Astrocyte of the cerebellum (primary cell): ENCODE measurements at regions not wholly inside any gene's neighbourhood (a gene's known extent, or its start where the extent isn't known, plus 50 kb on each side); places are given as distances from the start of the nearest gene placed in this dataset.
"Not testable (repeated sequence)": the region's sequence is repeated elsewhere in the genome, so short reads cannot be mapped to it uniquely, and the experiment has no call there.

Experiments used
- DNase-seq: peaks from one replicate; pipeline ENCODE4 v3.0.0-alpha.2; 2011; ENCODE audit warnings: low read depth
- H3K4me3 ChIP-seq: 2 replicates; pipeline ENCODE4 v1.5.1; 2011; ENCODE audit warnings: mild to moderate bottlenecking, low read depth, low read length, moderate library complexity
- in situ Hi-C: cut with HindIII; loops from 2 replicates; pipeline ENCODE4 v1.10.0; 2017; ENCODE audit warnings: low sequenced_read_pairs
- TF ChIP-seq, protein P1 (sequence below): IDR thresholded peaks from 2 replicates; pipeline ENCODE4 v1.5.1; 2012; ENCODE audit warnings: low read length, low read depth, moderate library complexity, mild to moderate bottlenecking; ENCODE audit errors: missing control alignments

DNA sequence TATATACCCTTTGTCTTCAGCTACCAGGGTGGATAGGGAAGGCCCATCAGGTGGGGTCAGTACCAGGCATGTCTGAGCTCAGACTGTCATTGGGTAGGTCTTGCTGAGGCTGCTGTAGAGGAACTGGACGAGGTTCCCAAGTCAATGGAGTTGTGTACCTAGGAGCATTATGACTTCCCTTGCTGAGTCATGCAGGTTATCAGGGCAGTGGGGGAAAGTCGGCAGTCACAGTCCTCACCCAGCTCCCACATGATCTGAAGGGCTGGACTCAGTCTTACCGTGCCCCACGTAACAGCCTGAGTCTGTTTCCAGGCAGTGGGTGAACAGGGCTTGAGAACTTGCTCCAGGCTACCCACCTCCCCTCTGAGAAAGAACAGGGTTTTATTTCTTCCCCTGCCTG lies 260.8 kb upstream of the COBL start:
- no peak overlapping the region for H3K4me3 ChIP-seq
- TF ChIP-seq, protein P1, sequence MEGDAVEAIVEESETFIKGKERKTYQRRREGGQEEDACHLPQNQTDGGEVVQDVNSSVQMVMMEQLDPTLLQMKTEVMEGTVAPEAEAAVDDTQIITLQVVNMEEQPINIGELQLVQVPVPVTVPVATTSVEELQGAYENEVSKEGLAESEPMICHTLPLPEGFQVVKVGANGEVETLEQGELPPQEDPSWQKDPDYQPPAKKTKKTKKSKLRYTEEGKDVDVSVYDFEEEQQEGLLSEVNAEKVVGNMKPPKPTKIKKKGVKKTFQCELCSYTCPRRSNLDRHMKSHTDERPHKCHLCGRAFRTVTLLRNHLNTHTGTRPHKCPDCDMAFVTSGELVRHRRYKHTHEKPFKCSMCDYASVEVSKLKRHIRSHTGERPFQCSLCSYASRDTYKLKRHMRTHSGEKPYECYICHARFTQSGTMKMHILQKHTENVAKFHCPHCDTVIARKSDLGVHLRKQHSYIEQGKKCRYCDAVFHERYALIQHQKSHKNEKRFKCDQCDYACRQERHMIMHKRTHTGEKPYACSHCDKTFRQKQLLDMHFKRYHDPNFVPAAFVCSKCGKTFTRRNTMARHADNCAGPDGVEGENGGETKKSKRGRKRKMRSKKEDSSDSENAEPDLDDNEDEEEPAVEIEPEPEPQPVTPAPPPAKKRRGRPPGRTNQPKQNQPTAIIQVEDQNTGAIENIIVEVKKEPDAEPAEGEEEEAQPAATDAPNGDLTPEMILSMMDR: no peak
- in situ Hi-C loops: no loop called here
- DNase-seq: no peak

DNA sequence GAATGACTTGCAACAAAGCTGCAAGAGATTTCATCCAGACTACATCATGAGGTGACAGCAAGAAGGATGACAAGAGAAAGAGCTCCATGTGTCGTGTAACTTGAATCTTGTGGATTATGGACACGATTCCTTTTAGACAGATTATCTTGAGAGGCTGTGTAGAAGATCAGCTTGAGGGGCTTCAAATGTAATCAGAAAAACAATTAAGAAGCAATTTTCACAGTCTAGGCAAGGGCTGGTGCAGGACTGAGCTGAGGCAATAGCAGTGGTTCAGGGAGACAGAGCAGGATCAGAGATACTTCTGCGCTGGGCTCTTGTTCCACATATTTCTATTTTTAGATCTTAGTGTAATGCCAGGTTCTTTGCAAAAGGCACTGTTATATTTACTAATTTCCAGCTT lies 253.0 kb upstream of the COBL start:
- DNase-seq: no peak
- no peak overlapping the region for H3K4me3 ChIP-seq
- TF ChIP-seq, protein P1: no peak
- in situ Hi-C loops: no loop called here

DNA sequence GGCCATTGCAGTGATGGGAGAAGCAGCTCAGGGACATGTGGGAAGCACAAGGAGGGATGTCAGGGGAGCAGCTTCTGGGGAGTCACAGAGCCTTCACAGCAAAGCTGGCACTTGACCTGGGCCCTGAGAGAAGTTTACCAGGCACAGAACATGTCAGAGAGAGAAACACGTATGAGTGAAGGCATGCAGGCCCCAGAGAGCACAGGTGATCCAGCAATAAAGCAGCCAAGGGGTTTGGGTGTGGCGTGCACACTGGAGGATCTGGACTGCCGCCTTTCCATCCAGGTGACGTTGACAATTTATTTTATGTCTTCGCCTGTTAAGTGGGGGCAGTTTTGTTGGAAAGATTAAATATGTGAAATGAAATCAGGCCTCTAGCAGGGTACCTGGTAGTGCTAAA lies 252.6 kb upstream of the COBL start:
- no peak for DNase-seq
- no peak overlapping the region for H3K4me3 ChIP-seq
- in situ Hi-C loops: no loop called here
- TF ChIP-seq, protein P1: no peak

DNA sequence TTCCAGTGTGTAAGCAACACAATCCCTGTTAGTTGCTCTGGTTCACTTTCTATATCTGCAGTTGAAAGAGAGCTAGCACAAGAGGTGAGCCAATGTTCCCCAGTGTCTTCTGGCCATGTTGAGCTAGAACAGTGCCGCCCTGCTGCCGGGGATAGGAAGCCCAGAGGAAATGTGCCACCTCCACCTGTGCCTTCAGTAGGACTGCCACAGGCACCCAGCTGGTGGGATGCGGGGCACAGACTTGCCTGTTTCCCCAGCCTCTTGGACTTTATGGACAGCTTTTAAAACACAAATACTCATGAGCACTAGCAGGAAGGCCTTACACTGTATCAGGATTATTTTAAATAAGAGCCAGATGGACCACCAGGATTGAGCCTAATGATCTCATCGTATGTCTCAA lies 234.5 kb upstream of the COBL start:
- no peak overlapping the region for H3K4me3 ChIP-seq
- TF ChIP-seq, protein P1: no peak
- no peak for DNase-seq
- in situ Hi-C loops: no loop called here

DNA sequence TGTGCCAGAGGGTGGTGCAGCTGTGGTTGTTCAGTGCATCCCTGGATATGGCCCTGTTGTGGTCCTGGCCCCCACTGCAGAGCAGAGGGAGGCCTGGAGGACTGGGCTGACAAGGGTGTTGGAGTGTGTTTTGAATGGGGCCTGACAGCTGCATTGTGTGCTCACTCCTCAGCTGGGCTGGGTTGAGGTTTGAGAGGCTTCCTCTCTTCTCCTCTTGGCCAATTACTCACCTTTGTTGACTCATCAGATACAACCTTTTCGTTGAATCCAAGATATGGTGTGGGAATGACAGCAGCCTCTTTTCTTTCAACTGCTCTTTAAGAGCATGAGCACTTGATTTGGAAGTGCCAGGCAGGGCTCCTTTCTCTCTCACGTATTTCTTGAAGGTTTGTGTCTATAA lies 228.5 kb upstream of the COBL start:
- in situ Hi-C loops: no loop called here
- TF ChIP-seq, protein P1: no peak
- no peak for DNase-seq
- H3K4me3 ChIP-seq: no peak overlapping the region

DNA sequence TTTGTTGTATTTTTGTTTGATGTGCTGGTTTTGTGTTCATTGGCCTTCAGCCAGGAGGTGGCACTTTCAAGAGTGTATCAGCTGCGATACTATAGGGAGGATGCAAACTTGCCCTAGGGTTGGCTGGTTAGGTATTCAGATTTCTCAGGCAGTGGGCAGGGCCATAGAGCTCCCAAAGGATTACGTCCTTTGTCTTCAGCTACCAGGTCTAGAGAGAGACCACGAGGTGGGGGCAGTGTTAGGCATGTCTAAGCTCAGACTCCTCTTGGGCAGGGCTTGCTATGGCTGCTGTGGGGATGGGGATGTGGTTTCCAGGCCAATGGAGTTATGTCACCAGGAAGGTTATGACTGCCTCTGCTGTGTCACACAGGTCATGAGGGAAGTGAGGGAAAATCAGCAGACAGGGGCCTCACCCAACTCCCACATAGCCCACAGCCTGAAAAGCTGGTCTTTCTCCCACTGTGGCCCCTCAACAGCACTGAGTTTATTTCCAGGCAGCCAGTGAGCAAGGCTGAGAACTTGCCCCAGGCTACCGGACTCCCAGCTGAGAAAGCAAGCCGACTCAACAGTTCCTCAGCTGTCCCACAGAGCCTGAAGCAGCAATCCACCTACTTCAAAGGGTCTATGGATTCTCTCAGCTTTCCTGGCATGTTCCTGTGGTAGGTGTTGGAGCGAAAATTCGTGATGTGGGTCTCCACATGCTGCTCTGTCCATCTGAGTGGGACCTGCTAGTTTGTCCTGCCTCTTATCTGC lies 227.4 kb upstream of the COBL start:
- in situ Hi-C loops: no loop called here
- no peak overlapping the region for H3K4me3 ChIP-seq
- TF ChIP-seq, protein P1: no peak
- DNase-seq: no peak

DNA sequence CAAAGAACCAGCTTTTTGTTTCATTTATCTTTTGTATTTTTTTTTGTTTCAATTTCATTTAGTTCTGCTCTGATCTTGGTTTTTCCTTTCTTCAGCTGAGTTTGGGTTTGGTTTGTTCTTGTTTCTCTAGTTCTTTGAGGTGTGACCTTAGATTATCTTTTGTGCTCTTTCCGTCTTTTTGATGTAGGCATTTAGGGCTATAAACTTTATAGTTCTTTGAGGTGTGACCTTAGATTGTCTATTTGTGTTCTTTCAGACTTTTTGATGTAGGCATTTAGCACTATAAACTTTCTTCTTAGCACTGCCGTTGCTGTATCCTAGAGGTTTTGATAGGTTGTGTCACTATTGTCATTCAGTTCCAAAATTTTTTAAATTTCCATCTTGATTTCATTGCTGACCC lies 224.3 kb upstream of the COBL start:
- in situ Hi-C loops, H3K4me3 ChIP-seq, DNase-seq: not testable (repeated sequence)
